IMR-90 (cell line): ENCODE measurements at regions not wholly inside any gene's neighbourhood (a gene's known extent, or its start where the extent isn't known, plus 50 kb on each side); places are given as distances from the start of the nearest gene placed in this dataset.

Experiments
- ATAC-seq: fragments of 200-7000 bp; cut with Tn5 transposase; 2 replicates; pipeline ENCODE4 v1.9.1; 2020; ENCODE audit warnings: low read depth, mild to moderate bottlenecking, moderate library complexity
- BruUV-seq: library from RNA; stranded (reverse); fragments of 400-500 nt; replicated peaks from 2 replicates; lab custom pipeline; 2021; lab: Mats Ljungman, UMichigan
- CTCF ChIA-PET: fragments of 300-600 bp; formaldehyde crosslinking; extraction: SDS; loops from one replicate; lab custom pipeline; 2021; ENCODE audit warnings: antibody characterized with exemption; lab: Yijun Ruan, JAX
- POLR2A ChIA-PET: fragments of 300-600 bp; sonication (Branson Sonifier 250); formaldehyde crosslinking; loops from one replicate; lab custom pipeline; 2022; ENCODE audit warnings: antibody characterized with exemption; ENCODE audit not compliant: unreplicated experiment; lab: Charles Lee
- DNase-seq: peaks from one replicate; pipeline ENCODE4 v3.0.0; 2013
- H2AFZ ChIP-seq: replicated peaks from 2 replicates; pipeline ENCODE3; 2013; ENCODE audit warnings: low read length, mild to moderate bottlenecking; ENCODE audit not compliant: poor library complexity
- H2AK5ac ChIP-seq: 2 replicates; pipeline ENCODE4 v1.6.1; 2013; ENCODE audit warnings: low read depth, low read length, inconsistent platforms
- H2AK9ac ChIP-seq: replicated peaks from 2 replicates; pipeline ENCODE3; 2013; ENCODE audit warnings: mild to moderate bottlenecking, low read depth, low read length, moderate library complexity; ENCODE audit not compliant: poor library complexity
- H2BK120ac ChIP-seq: 2 replicates; pipeline ENCODE4 v1.6.1; 2013; ENCODE audit warnings: low read depth, low read length, inconsistent platforms
- H2BK15ac ChIP-seq: 3 replicates; pipeline ENCODE4 v1.6.1; 2013; ENCODE audit warnings: low read depth, low read length, inconsistent platforms
- H2BK20ac ChIP-seq: 2 replicates; pipeline ENCODE4 v1.6.1; 2013; ENCODE audit warnings: low read depth, mild to moderate bottlenecking, inconsistent platforms, low read length, moderate library complexity
- H2BK5ac ChIP-seq: 2 replicates; pipeline ENCODE4 v1.6.1; 2013; ENCODE audit warnings: mild to moderate bottlenecking, low read depth, low read length, inconsistent platforms; ENCODE audit not compliant: poor library complexity, severe bottlenecking
- H3K14ac ChIP-seq: replicated peaks from 2 replicates; pipeline ENCODE4 v1.6.1; 2013; ENCODE audit warnings: low read depth, low read length, inconsistent platforms
- H3K18ac ChIP-seq: 2 replicates; pipeline ENCODE4 v1.6.1; 2013; ENCODE audit warnings: low read depth, low read length, control low read depth
- H3K23ac ChIP-seq: 2 replicates; pipeline ENCODE4 v1.6.1; 2013; ENCODE audit warnings: low read depth, low read length, inconsistent platforms
- H3K27ac ChIP-seq: 2 replicates; pipeline ENCODE4 v1.5.1; 2013; ENCODE audit warnings: mild to moderate bottlenecking, control low read depth, low read length; ENCODE audit not compliant: insufficient read depth
- H3K27me3 ChIP-seq: 2 replicates; pipeline ENCODE4 v1.6.1; 2013; ENCODE audit warnings: low read length; ENCODE audit not compliant: control insufficient read depth, insufficient read depth
- H3K36me3 ChIP-seq: 2 replicates; pipeline ENCODE4 v1.6.1; 2013; ENCODE audit warnings: low read length, mixed read lengths; ENCODE audit not compliant: control insufficient read depth, insufficient read depth
- H3K4ac ChIP-seq: 2 replicates; pipeline ENCODE4 v1.6.1; 2013; ENCODE audit warnings: low read depth, low read length, inconsistent platforms
- H3K4me1 ChIP-seq: 2 replicates; pipeline ENCODE4 v1.6.1; 2013; ENCODE audit warnings: low read length, mixed read lengths; ENCODE audit not compliant: control insufficient read depth, insufficient read depth
- H3K4me2 ChIP-seq: 2 replicates; pipeline ENCODE4 v1.6.1; 2013; ENCODE audit warnings: low read depth, mild to moderate bottlenecking, control low read depth, low read length, moderate library complexity
- H3K4me3 ChIP-seq: 2 replicates; pipeline ENCODE4 v1.5.1; 2013; ENCODE audit warnings: low read depth, mild to moderate bottlenecking, control low read depth, low read length, moderate library complexity; ENCODE audit not compliant: insufficient read depth
- H3K56ac ChIP-seq: 2 replicates; pipeline ENCODE4 v1.6.1; 2013; ENCODE audit warnings: low read length, inconsistent platforms; ENCODE audit not compliant: insufficient read depth; ENCODE audit errors: extremely low read depth
- H3K79me1 ChIP-seq, 2 experiments: 2 replicates each; pipeline ENCODE4 v1.6.1; 2013; ENCODE audit warnings: low read length in 2 of 2, inconsistent platforms in 1 of 2, low read depth in 1 of 2
- H3K9ac ChIP-seq: 2 replicates; pipeline ENCODE4 v1.6.1; 2013; ENCODE audit warnings: low read depth, low read length, control low read depth
- H3K9me1 ChIP-seq: 2 replicates; pipeline ENCODE4 v1.6.1; 2013; ENCODE audit warnings: low read length, inconsistent platforms; ENCODE audit not compliant: insufficient read depth
- H3K9me3 ChIP-seq: 2 replicates; pipeline ENCODE4 v1.6.1; 2013; ENCODE audit warnings: low read length; ENCODE audit not compliant: control insufficient read depth, insufficient read depth
- H4K20me1 ChIP-seq: 2 replicates; pipeline ENCODE4 v1.6.1; 2013; ENCODE audit warnings: low read length, inconsistent platforms; ENCODE audit not compliant: insufficient read depth
- H4K5ac ChIP-seq: 2 replicates; pipeline ENCODE4 v1.6.1; 2013; ENCODE audit warnings: mild to moderate bottlenecking, low read depth, low read length, control low read depth
- H4K8ac ChIP-seq, 2 experiments: 2 replicates each; pipeline ENCODE4 v1.6.1; 2013; ENCODE audit warnings: low read depth in 2 of 2, low read length in 2 of 2, control low read depth in 1 of 2, inconsistent platforms in 1 of 2
- H4K91ac ChIP-seq: 2 replicates; pipeline ENCODE4 v1.6.1; 2013; ENCODE audit warnings: low read depth, low read length, inconsistent platforms; ENCODE audit not compliant: insufficient read depth
- BHLHE40 ChIP-seq: fragments of 150-350 bp; IDR thresholded peaks from 2 replicates; pipeline ENCODE4 v1.6.1; 2016; ENCODE audit warnings: mild to moderate bottlenecking, low read depth, low read length
- CEBPB ChIP-seq: IDR thresholded peaks from 2 replicates; pipeline ENCODE4 v1.6.1; 2012; ENCODE audit warnings: low read depth, low read length, improper control_type of control experiment
- CHD1 ChIP-seq: IDR thresholded peaks from 2 replicates; pipeline ENCODE4 v1.6.1; 2012; ENCODE audit warnings: low read depth, low read length, improper control_type of control experiment
- FOS ChIP-seq: fragments of 150-350 bp; IDR thresholded peaks from 2 replicates; pipeline ENCODE4 v1.6.1; 2016; ENCODE audit warnings: low read depth, low read length
- MAFK ChIP-seq: IDR thresholded peaks from 2 replicates; pipeline ENCODE4 v1.6.1; 2012; ENCODE audit warnings: low read depth, low read length, improper control_type of control experiment
- MAZ ChIP-seq: IDR thresholded peaks from 2 replicates; pipeline ENCODE4 v1.6.1; 2012; ENCODE audit warnings: low read depth, mild to moderate bottlenecking, low read length, improper control_type of control experiment, moderate library complexity, borderline replicate concordance
- MXI1 ChIP-seq: IDR thresholded peaks from 2 replicates; pipeline ENCODE4 v1.6.1; 2012; ENCODE audit warnings: low read depth, mild to moderate bottlenecking, low read length, moderate library complexity, borderline replicate concordance
- NFE2L2 ChIP-seq: fragments of 150-350 bp; IDR thresholded peaks from 2 replicates; pipeline ENCODE4 v1.6.1; 2016; ENCODE audit warnings: low read depth, mild to moderate bottlenecking, low read length
- RAD21 ChIP-seq: IDR thresholded peaks from 2 replicates; pipeline ENCODE4 v1.6.1; 2012; ENCODE audit warnings: low read length, improper control_type of control experiment
- RCOR1 ChIP-seq: IDR thresholded peaks from 2 replicates; pipeline ENCODE4 v1.6.1; 2012; ENCODE audit warnings: mild to moderate bottlenecking, low read length, improper control_type of control experiment; ENCODE audit not compliant: insufficient replicate concordance
- RFX5 ChIP-seq: IDR thresholded peaks from 2 replicates; pipeline ENCODE4 v1.8.0; 2012; ENCODE audit warnings: low read depth, mild to moderate bottlenecking, low read length, moderate library complexity
- WGBS, 2 experiments: methylation state at CpG; one replicate each; pipeline versions ENCODE4 v1.1.5 to v1.1.7; 2013; ENCODE audit warnings: missing lambda C conversion rate in 2 of 2; ENCODE audit not compliant: insufficient read length in 1 of 2; ENCODE audit errors: extremely low coverage in 2 of 2; 5-methylcytosine and 5-hydroxymethylcytosine counted together
- dilution Hi-C: fragments of 300-500 bp; cut with HindIII; formaldehyde crosslinking; loops from one replicate; pipeline ENCODE4 v1.14.3; 2018; ENCODE audit warnings: low sequenced_read_pairs; ENCODE audit not compliant: unreplicated experiment
- in situ Hi-C: fragments of 300-500 bp; cut with MboI; formaldehyde crosslinking; loops from 3 replicates; pipeline ENCODE4 v1.14.3; 2019; ENCODE audit warnings: low sequenced_read_pairs, inconsistent platforms, mixed read lengths
- intact Hi-C: fragments of 100-400 bp; cut with micrococcal nuclease; formaldehyde crosslinking; loops from 2 replicates; pipeline ENCODE4 v1.10.0; 2022
- TF ChIP-seq, protein P1 (sequence below): fragments of 150-350 bp; IDR thresholded peaks from 2 replicates; pipeline ENCODE4 v1.6.1; 2017; ENCODE audit warnings: mild to moderate bottlenecking, antibody characterized with exemption, low read length, low read depth
- TF ChIP-seq, protein P2 (sequence below): fragments of 150-350 bp; IDR thresholded peaks from 2 replicates; pipeline ENCODE4 v1.6.1; 2016; ENCODE audit warnings: low read depth, mild to moderate bottlenecking, low read length, moderate library complexity, borderline replicate concordance
- TF ChIP-seq, protein P3 (sequence below): conservative IDR thresholded peaks from 2 replicates; pipeline ENCODE4 v1.5.1; 2012; ENCODE audit warnings: mild to moderate bottlenecking, low read depth, low read length, improper control_type of control experiment

DNA sequence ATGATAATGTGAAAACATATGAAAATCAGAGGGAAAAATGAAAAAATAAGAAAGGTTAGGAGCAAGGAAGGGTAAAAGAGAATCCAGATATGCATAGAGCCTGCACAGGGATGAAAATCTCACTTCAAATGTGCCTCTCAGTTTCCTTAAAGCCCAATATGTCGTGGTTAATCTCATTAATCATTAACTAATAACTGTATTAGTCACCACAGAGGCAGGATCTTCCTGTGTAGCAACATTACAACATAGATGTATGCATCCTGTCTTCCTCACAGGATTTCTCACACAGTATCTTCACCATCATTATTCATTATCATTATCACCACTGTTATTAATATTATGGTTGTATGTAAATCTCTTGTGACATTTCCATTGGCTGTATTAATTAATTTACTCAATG is 361.2 kb upstream of the SOX11 start:
- Histone ChIP-seq H3K18ac (no peak overlapping the region), H4K8ac (no peak overlapping the region), H3K4me1 (no peaks in the 10 kb centered on the region), H4K91ac (no peak overlapping the region), H3K4me2 (no peak overlapping the region), H3K56ac (no peak overlapping the region), H2AFZ (no peak overlapping the region), H3K79me1 (no peaks in the 10 kb centered on the region), H2BK20ac (no peak overlapping the region), H4K5ac (no peak overlapping the region), H3K27me3 (no peaks in the 10 kb centered on the region), H3K4me3 (no peak overlapping the region), H3K9ac (no peak overlapping the region), H4K20me1 (no peaks in the 10 kb centered on the region), H2AK5ac (no peak overlapping the region), H2BK120ac (no peak overlapping the region), H2BK15ac (no peak overlapping the region), H3K36me3 (no peaks in the 10 kb centered on the region), H3K27ac (no peak overlapping the region), H3K23ac (no peak overlapping the region), H2BK5ac (no peak overlapping the region), H3K9me3 (peaks cover 28% of the 10 kb centered on the region), H3K4ac (no peak overlapping the region), H3K9me1 (no peaks in the 10 kb centered on the region), H3K14ac (no peak overlapping the region), H2AK9ac (no peak overlapping the region)
- no TSS peak for BruUV-seq
- CTCF ChIA-PET: no interaction called here
- ATAC-seq (no peak), DNase-seq (no peak)
- intact Hi-C loops: no loop called here
- TF ChIP-seq, protein P1, sequence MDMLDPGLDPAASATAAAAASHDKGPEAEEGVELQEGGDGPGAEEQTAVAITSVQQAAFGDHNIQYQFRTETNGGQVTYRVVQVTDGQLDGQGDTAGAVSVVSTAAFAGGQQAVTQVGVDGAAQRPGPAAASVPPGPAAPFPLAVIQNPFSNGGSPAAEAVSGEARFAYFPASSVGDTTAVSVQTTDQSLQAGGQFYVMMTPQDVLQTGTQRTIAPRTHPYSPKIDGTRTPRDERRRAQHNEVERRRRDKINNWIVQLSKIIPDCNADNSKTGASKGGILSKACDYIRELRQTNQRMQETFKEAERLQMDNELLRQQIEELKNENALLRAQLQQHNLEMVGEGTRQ: no peak
- TF ChIP-seq CHD1 (no peak), MAZ (no peak), NFE2L2 (no peak), RFX5 (no peak), BHLHE40 (no peak), MAFK (no peak), RAD21 (no peak), CEBPB (no peak), MXI1 (no peak), RCOR1 (no peak), FOS (no peak)
- TF ChIP-seq, protein P2, sequence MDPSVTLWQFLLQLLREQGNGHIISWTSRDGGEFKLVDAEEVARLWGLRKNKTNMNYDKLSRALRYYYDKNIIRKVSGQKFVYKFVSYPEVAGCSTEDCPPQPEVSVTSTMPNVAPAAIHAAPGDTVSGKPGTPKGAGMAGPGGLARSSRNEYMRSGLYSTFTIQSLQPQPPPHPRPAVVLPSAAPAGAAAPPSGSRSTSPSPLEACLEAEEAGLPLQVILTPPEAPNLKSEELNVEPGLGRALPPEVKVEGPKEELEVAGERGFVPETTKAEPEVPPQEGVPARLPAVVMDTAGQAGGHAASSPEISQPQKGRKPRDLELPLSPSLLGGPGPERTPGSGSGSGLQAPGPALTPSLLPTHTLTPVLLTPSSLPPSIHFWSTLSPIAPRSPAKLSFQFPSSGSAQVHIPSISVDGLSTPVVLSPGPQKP: no peak
- TF ChIP-seq, protein P3, sequence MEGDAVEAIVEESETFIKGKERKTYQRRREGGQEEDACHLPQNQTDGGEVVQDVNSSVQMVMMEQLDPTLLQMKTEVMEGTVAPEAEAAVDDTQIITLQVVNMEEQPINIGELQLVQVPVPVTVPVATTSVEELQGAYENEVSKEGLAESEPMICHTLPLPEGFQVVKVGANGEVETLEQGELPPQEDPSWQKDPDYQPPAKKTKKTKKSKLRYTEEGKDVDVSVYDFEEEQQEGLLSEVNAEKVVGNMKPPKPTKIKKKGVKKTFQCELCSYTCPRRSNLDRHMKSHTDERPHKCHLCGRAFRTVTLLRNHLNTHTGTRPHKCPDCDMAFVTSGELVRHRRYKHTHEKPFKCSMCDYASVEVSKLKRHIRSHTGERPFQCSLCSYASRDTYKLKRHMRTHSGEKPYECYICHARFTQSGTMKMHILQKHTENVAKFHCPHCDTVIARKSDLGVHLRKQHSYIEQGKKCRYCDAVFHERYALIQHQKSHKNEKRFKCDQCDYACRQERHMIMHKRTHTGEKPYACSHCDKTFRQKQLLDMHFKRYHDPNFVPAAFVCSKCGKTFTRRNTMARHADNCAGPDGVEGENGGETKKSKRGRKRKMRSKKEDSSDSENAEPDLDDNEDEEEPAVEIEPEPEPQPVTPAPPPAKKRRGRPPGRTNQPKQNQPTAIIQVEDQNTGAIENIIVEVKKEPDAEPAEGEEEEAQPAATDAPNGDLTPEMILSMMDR: no peak
- 0% methylated on average over 1 of the region's 1 CpG; no CpG with 5 or more reads in 1 of the 2 experiments for WGBS, 2 experiments
- dilution Hi-C loops: no loop called here
- POLR2A ChIA-PET: no interaction called here
- in situ Hi-C loops: no loop called here
